A673 (cell line): ENCODE measurements at regions not wholly inside any gene's neighbourhood (a gene's known extent, or its start where the extent isn't known, plus 50 kb on each side); places are given as distances from the start of the nearest gene placed in this dataset.

Source experiments
- CTCF ChIP-seq: fragments of 300-800, 200-600 bp; sonication (generic); conservative IDR thresholded peaks from 2 replicates; pipeline ENCODE4 v1.5.1; 2017; ENCODE audit warnings: low read depth, mild to moderate bottlenecking, antibody characterized with exemption, low read length, moderate library complexity, mixed read lengths
- EZH2 ChIP-seq: fragments of 200-600 bp; sonication (generic); IDR thresholded peaks from 2 replicates; pipeline ENCODE4 v1.6.1; 2017; ENCODE audit warnings: borderline replicate concordance, low read depth, mild to moderate bottlenecking, mixed read lengths, antibody characterized with exemption, low read length; ENCODE audit not compliant: poor library complexity, severe bottlenecking

- TF ChIP-seq CTCF (no peak), EZH2 (no peak)
Observed at GRCh38 chr7:125930848-125931247, 1001.2 kb upstream of the POT1 start.
